HG03097 (cell line): ENCODE measurements at regions not wholly inside any gene's neighbourhood (a gene's known extent, or its start where the extent isn't known, plus 50 kb on each side); places are given as distances from the start of the nearest gene placed in this dataset.

ENCODE experiments used
- ATAC-seq: cut with Tn5 transposase; IDR thresholded peaks from one replicate; pipeline ENCODE4 v1.9.1; 2021; ENCODE audit not compliant: unreplicated experiment, low FRiP score

DNA sequence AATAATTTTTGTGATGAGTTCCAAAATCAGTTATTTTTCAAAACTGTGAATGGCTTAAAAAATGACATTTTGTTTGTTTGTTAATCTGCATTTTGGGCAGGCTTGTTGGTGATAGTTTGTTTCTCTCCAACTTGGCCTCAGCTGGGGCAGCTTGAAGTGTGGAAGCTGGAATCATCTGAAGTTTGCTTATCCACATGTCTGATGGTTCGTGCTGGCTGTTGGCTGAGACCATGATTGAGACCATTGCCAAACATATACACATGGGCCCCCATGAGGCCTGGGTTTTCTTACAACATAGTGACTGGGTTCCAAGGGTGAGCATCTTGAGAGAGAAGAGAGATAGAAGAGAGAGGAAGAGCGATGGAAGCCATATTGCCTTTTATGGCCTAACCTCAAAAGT, 201.2 kb downstream of the NDFIP2 start:
- ATAC-seq, result no peak

DNA sequence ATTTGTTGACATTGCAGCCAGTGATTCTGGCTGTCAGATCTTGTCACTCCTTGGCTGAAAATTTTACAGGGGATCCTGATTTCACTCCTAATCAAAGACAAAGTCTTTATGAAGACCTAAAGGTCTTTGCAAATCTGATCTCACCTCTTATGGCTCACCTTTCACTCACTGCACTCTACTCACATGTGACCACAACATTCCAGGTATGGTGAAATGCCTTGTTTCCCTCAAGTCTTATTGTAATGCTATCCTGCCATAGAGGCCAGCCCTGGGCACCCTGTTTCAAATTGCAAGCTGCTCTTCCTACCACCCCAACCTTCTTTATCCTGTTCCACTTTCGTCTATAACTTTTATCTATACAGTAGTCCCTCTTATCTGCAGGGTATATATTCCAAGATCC, 200.1 kb downstream of the NDFIP2 start:
- ATAC-seq, result no peak

- no peak for ATAC-seq
Measured at GRCh38 chr13:79680485-79680884, 199.5 kb downstream of the NDFIP2 start.

DNA sequence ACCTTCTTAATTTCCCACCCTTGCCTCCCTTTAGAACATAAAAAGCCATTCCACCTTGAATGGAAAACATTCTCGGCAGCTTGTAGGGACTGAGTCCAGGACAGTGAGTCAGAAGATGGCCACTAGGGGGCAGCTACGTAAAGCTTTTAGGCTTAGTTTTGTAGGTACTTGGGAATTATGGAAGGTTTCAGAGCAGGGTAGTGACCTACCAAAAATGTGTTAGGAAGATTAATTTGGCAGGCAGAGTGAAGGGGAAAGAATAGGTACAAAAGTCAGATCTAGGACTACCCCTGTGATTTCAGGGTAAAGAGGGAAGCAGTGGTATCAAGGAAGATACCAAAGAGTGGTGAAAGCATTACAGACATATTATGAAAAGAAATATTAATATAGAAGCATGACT, 198.4 kb downstream of the NDFIP2 start:
- ATAC-seq, result peak; percentile 70

DNA sequence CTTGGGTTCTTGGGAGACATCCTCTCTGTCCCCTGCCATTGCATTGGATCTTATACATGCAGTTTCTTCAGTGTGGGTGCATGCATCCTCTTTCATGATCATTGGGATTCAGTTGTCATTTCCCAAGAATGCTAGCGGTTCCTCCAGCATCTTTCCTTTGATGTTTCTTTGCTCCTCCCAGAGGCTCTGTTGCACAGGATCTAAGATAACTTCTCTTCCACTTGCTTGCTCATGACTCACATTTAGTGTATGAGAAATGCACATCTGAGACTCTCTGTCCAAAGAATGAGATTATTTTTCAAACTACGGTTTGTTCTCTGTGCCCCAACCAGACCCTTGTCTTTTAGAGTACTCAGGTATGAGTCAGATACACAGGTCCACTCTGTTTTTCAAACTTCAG, 197.1 kb downstream of the NDFIP2 start:
- no peak for ATAC-seq

GRCh38 chr13:79675931-79676660, 195.1 kb downstream of the NDFIP2 start:
- no peak for ATAC-seq

GRCh38 chr13:79674765-79675515, 194.0 kb downstream of the NDFIP2 start:
- no peak for ATAC-seq

DNA sequence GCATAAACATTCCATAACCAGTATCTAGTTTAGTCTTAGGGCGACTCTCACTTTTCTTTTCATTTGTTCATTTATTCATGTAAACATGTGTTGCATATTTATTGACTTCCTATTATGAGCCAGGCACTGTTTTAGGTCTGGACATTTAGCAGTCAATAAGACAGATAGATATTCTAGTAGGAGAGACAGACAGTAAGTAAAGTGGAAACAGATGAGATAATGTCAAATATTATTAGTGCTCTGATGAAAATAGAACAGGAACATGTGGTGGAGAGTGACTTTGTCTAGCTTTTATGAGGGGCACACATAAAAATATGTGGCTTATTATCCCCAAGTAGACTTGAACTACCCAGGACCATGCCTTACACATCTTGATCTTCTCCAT, 193.0 kb downstream of the NDFIP2 start:
- no peak for ATAC-seq

GRCh38 chr13:79673310-79673992, 192.5 kb downstream of the NDFIP2 start:
- no peak for ATAC-seq

DNA sequence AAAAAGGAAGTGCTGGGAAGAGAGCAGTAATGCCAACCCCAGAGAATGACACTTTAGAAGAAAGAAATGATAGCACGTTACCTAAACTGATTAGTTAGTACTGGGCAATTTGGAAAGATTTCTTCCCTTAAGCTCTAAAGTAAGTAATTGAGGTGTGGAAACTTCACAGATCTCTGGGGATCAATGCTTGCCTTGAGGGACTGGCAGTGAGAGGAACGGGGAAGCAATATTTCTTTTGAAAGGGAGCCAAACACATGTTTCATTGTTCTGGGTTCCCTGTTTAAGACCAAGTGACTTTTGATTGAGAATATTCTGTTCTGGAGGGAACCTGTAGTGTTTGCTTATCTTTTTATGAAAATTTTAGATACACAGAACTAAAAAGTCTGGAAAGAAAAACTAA, 190.5 kb downstream of the NDFIP2 start:
- no peak for ATAC-seq

DNA sequence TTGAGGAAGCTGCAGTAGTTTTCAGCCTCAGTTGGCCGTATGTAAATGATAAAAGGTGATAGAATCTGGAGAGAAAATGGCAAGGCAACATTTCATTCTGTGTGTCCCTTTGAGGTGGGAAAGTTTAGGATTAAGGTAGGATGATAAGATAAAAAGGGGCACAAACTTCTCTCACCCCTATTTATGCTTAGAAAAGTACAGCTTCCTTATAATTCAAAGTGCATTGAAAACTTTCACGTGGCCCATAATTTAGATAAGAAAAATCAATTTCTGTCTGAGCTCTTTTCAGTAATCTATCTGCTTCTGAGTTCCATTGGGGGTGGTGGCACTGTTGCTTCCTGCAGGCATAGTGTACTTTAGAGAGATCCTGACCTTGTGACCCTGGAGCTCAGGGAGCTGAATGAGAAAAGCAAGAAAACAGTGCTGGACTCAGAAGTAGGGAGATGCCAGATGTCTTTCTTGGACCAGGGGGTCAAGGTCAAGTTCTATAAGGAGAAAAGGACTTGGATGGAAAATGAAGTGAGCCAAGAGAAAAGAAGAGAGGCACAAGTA, 187.3 kb downstream of the NDFIP2 start:
- no peak for ATAC-seq

DNA sequence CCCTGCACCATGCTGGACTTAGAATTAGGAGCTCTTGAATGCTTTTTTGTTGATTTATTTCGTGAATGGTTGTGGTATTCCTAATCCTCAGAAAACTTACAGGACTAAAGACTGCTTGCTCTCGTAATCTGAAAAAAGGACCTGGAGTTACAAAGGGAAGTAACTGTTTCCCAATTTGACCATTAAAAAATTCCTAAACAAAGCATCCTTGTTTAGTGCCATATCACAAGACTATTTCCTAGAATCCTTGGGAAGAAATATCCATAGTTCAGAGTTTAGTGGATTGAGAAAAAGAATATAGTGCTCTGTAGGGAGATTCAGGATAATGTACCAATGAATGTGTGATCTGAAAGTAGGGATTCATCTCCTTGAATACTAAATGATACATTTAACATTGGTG, 186.8 kb downstream of the NDFIP2 start:
- no peak for ATAC-seq

- no peak for ATAC-seq
Measured at GRCh38 chr13:79663977-79664636, 183.2 kb downstream of the NDFIP2 start.

DNA sequence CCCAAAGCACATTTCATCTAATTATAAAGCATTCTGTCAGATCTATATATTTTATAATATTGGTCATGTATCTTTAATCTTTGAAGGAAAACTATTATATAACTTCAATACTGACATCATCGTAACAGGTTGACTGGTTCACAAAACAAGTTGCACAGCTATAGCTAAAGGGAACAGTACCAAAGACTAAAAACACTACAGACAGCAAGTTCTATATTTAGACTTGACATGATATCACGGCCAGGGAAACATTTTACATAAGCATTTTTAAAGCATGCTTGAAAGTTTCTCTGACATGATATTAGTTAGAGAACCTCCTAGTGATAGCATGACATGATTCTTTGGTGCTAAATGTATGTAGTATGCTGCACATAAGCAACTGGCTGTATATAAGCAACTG, 182.5 kb downstream of the NDFIP2 start:
- ATAC-seq, result no peak

DNA sequence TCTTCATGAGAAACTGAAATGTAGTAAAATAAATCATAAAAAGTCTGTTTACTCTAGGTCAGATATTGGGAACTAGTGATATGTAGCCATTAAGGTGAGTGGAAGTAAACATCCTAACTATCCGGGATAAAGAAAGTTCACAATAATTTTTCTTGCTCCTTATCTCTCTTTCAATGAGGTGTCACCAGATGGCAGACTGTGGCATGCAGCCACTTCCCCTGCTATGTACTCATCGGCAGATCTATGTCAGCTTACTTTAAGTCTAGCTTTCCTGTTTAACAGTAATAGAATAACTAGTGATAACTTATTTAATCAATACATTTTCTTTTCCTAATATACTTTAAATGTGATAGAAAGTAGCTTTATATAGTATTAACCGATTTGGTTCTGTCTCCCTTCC, 181.9 kb downstream of the NDFIP2 start:
- no peak for ATAC-seq

GRCh38 chr13:79660361-79660760, 179.4 kb downstream of the NDFIP2 start:
- ATAC-seq, result no peak

DNA sequence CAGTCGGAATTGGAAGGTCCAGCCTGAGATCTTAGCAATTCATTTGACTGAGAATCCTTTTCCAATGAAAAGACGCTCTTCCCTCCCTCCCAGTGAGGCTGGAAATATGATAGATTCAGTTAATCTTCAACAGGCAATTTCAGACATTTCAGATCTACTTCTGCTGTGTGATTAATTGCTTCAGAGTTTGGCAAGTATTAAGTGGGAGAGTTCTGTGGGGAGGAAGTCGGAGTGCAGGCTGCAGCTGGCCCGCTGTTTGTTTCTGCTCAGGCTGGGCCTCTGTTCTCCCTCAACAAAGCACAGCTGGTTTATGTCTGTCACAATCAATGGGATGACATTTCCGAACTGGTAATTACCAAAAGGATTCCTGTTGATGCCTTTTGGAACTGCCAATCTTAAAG, 178.2 kb downstream of the NDFIP2 start:
- ATAC-seq, result no peak

GRCh38 chr13:79658333-79658975, 177.5 kb downstream of the NDFIP2 start:
- no peak for ATAC-seq

GRCh38 chr13:79655509-79655908, 174.6 kb downstream of the NDFIP2 start:
- ATAC-seq, result no peak

DNA sequence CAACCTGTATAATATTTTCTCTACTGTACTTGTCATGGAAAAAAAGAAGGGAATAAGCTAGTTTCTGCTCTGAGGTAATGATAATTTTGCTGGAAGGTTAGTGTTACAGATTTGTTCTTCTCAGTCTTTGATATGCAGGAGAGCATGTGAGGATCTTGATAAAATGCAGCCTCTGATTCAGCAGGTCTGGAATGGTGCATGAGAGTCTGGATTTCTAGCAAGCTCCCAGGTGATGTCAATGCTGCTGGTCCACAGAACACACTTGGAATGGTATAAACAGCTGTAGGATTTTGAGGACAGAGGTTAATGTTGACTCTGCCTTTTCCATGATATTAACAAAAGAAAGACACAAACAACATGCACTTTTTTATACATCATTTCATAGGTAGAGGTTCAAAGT, 173.6 kb downstream of the NDFIP2 start:
- no peak for ATAC-seq
